GM18526 (cell line): ENCODE measurements at regions not wholly inside any gene's neighbourhood (a gene's known extent, or its start where the extent isn't known, plus 50 kb on each side); places are given as distances from the start of the nearest gene placed in this dataset.
A peak's percentile ranks its signal among the peaks of the same experiment; 100 is the strongest.

Experiments
- POLR2A ChIP-seq: IDR thresholded peaks from 3 replicates; pipeline ENCODE4 v1.6.1; 2011; ENCODE audit not compliant: insufficient read length; ENCODE audit errors: extremely low read depth

DNA sequence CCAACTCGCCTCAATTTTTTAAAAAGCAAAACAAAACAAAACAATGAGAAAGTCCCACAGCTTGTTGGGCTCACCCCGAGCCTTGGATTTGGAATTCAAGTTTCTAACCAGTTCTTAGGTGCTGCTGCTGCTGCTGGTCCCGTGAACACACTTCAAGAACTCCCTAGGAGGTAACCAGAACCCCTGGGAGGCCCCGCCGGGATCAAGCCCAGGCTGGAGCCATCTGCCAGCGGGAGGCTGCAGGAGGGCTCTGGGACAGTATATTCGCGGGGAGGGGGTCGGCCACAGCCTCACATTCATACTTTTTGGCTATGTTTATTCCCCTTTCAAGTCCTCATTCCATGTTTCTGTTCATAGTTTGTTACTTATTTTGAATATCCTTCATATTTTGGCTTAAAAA is 223.4 kb downstream of the TFCP2L1 start:
- TF ChIP-seq POLR2A: no peak

DNA sequence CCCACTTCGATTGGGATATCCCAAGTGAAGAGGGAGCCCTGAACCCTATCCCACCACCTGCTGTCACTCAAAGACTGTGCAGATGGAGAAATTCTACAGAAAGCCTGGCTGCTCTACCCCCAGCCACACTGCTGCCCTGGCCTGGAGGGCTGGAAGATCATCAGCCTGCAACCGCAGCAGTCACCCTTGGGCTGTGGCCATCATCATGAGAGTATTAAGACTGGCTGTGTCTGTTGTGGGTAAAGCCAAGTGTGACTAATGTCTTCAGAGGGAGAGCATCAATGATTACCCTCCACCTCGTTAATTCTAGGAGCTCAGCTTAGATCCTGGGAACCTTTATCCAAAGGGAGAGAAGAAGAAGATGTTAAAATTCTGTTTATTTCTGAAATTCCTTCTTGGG is 221.5 kb downstream of the TFCP2L1 start:
- TF ChIP-seq POLR2A: no peak

DNA sequence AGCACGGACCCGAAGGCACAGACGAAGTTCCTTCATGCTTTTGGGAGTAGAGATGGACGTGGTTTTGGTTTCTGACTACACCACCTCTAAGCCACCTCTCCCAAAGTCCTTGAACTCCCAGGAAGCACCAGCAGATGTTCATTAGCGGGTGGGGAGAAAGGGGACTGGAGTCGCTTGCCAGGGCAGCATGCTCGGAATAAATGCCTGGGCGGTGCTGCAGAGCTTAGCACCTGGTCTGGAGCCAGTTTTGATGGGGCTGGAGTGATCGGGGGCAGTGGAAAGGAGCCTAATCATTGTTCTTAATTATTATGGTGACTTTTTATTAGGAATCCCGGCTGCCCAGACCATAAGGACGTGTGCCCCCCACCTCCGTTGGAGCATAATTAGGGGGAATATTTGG is 220.8 kb downstream of the TFCP2L1 start:
- no peak for TF ChIP-seq POLR2A

DNA sequence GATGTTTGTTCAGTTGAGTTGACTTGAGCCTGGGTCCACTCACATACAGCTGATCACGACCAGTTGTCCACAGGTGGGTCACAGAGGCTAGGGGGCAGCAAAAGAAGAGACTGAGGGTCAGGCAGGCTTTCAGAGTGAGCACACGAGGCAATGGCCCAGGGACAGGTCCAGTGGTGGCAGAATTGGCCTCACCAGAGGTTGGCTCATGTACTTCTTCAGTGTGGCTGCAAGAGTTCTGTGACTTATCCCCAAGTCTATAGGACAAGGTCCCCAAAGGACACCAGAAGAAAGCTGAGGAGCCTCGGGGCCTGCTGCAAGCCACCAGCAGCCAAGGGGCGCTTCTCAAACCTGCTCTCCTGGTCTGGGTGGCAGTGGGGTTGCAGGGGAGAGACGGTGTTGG is 219.8 kb downstream of the TFCP2L1 start:
- no peak for TF ChIP-seq POLR2A

DNA sequence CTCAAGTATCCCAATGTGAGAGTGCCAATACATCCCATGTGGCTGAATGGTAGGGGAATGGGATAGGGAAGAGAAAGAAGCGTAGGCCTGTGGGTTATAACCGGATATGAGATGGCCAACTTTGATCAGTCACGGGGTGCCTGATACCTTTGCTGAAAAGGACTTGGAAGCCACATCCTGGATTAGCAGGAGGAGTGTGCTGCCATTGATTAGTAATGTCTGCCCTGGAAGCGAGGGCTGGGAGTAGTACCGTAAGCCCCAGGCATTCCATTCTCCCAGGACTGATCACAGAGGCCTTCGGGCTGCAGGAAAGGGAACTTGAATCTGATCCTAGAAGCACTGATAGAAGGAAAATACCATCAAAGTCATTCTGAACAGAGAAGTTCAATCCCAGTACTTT is 218.5 kb downstream of the TFCP2L1 start:
- no peak for TF ChIP-seq POLR2A

DNA sequence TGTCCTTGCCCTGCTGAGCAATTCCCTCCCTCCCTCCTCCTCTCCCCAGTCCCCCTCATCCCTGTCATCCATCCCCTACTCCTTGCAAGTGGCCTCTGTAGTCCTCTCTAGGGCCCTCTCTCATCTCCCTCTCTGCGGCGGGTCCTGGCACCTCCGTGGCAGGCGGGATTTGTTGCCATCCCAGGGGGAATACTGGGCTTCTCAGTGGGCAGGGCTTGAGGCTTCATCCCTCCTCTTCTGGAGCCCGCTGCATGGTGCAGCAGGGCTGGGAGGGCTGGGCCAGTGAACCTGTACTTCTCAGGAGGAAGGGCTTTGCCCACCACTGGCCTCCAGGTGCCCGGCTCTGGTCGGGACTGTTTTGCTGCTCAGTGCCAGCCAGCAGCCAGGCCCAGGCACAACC is 216.2 kb downstream of the TFCP2L1 start:
- TF ChIP-seq POLR2A: no peak

DNA sequence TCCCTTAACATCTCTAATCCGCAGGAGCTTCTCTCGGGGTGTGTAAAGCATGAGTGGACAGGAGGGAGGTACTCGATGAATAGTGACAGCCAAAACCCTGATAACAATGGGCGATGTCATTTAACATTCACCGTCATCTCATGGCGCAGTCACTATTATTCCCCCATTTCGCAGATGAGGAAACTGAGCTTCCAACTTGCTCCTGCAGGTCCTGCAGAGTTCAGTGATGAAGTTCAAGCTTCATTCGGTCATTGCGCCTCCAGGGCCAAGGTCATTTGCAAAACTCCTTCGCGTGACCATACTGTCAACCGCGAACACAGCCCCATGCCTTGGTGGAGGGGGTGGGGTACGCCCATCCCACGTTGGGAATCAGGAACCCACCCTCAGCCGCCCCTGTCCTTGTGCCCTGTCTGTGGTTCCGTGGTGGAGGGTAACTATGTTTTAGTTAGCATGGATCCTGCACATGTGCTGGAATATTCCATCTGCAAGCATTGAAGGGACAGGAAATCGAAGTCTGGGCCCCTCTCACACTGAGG is 215.5 kb downstream of the TFCP2L1 start:
- TF ChIP-seq POLR2A: no peak

DNA sequence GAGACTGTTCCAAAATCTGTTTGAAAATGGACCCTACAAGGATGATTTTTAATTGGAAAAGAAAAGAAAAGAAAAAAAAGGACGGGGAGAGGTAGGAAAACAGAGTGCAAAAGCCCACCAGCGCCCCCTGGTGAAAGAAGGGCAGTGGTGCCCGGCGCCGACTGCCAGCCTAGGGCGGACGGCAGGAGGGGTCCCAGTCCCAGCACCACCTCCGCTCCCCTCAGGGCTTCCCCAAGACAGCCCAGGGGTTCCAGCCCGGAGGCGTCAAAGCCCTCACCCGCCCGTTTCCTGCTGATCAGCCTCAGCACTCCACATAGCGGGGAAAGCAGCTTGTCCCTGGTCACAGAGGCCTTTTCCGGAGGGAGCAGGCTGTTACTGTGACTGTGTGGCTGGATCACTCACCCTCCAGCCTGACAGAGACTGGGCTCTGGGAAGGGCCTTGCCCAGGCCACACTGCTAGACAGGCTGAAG is 213.9 kb downstream of the TFCP2L1 start:
- TF ChIP-seq POLR2A: no peak

DNA sequence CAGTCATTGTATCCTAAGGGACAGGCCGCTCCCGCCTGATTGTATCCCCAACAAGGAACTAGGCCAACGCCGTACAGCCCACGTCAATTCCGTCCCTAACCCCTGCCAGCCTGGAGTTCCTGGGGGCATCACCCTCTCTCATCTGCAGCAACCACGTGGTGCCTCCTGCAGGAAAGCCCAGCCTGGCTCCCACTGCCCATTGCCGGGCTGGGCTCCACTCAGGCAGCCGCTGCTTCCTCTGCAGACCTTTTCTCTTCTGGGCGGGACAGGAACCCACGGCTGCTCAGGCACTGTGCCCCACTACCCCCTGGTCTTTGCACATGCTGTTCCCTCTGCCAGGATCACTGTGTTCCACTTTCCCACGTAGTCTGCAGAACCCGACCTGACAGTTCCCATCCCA is 212.2 kb downstream of the TFCP2L1 start:
- no peak for TF ChIP-seq POLR2A

DNA sequence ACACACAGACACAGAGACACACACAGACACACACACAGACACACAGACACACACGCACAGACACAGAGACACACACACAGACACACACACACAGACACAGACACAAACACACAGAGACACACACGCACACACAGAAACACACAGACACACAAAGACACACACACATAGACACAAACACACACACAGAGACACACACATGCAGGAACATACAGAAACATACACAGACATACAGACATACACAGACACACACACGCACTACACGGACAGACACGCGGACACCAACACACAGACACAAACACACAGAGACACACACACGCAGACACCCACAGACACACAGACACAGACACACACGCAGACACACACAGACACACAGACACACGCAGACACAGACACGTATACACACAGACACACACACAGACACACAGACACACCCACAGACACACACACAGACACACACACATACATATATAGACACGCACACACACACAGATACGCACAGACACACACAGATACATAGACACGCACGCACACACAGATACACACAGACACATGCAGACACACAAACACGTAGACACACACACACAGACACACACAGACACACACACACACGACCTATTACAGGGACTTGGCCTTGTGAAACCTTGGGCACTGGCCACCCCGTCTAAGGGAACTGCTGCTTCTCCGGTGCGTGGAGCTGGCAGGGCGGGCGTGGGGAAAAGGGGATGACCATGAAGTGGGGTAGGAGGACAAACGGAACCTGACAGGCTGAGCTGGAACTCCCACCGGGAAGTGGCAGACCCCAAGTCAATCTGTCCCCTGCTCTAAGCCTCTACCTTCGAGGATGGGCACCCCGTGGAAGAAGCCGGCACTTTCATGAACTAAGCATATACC is 211.4 kb downstream of the TFCP2L1 start:
- TF ChIP-seq POLR2A: no peak

DNA sequence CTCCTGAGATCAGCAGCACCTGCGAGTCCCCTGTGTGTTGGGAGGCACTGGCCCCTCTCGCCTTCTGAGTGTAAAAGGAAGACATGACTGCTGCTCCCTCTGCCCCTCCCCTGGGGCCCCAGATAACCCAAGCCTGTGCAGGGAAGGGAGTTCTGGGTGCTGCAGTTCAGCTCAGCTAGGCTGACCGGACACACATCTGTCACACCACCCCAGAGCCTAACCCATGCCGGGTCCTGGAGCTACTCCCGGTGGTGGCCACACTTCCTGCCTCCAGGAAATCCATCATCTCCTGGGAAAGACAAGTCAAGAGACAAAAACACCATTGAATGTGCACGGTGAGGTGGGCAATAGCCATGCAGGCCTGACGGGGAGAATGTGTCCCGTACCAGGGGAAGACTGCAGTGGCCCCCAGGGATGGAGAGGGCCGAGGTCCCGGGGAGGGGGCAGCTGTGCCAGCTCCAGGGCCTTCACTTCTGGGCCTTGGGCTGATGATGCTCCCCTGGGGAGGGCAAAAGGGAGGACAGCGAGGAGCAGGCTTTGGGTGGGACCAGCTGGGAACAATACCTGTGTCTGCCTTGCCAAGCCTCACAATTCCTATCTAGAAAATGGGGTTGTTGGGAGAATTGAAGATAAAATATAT is 210.6 kb downstream of the TFCP2L1 start:
- no peak for TF ChIP-seq POLR2A

DNA sequence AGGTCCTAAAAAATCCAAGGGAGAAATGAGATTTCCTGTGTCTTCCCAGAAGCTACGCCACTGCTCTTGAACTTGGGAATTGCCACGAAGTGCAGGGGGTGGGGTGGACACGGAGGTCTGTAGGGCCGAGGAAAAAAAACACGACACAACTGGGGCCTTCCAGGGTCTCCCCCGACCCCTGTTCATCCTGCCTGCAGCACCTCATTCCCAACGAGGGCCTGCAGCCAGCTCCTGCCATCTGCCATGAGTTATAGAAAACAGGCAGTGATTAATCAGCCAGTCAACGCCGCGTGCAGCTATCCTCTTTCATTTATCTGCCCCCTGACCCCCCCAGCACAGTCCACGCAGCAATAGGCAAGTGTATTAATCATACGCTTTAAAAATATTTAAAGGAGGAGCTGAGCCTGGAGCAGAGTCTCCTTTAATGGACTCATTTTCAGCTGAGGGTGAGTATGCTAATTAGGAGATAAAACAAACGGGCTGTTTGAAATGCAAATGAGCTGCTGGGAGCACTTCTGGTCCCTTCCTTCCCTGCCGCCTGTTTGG is 209.9 kb downstream of the TFCP2L1 start:
- peak; percentile 98 for TF ChIP-seq POLR2A

DNA sequence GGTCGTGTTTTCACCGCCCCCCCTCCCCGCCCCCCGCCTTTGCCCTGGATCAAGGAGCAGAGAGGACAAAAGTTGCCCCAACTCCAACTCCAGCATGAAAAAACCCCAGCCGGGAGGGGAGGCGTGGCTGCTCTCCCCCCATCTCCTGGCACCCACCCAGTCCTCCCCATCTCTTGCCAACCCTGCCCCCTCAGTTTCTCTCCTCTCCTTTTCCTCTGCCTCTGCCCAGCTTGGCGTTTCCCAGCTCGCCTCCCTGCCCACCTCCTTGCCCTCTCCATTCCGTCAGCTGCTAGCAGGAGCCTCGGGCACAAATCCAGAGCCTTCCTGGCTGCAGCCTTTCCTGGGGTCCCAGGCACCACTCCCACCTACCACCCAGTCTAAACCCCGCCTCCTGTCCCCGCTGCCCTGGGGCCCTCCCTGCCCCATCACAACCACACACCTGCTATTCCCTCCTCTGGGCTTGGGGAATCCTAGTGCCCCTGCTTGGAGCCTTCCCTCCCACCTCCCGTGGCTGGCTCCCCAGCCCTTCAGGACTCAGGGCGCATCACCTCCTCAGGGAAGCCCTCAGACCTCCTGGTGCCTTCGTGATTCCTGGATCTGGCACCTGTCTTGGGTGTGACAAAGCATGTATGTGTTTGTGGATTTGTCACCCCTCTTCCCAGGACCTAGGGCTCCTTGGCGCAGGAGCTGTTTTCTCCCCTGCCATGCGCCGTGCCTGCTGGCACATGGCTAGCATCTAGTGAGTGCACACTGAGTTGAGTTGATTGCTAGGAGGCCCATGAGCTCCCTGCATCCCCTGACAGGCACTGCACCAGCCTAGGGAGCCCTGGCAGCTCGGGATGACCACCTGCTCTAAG is 209.1 kb downstream of the TFCP2L1 start:
- TF ChIP-seq POLR2A: no peak

DNA sequence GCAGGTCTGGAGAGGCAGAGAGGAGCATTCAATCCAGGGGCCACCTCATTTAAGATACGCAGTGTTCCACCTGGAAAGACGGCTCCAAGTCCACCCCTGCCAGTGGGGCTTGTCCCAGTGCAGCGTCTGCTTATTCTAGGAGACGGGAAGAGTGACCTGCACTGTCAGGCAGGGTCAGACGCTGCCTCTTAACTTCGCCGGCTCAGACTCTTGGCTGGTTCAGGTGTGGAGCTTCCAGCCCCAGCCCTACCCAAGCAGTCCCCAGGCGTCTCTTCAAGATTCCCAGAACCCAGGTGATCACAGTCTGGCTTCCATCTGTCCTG is 208.5 kb downstream of the TFCP2L1 start:
- no peak for TF ChIP-seq POLR2A

DNA sequence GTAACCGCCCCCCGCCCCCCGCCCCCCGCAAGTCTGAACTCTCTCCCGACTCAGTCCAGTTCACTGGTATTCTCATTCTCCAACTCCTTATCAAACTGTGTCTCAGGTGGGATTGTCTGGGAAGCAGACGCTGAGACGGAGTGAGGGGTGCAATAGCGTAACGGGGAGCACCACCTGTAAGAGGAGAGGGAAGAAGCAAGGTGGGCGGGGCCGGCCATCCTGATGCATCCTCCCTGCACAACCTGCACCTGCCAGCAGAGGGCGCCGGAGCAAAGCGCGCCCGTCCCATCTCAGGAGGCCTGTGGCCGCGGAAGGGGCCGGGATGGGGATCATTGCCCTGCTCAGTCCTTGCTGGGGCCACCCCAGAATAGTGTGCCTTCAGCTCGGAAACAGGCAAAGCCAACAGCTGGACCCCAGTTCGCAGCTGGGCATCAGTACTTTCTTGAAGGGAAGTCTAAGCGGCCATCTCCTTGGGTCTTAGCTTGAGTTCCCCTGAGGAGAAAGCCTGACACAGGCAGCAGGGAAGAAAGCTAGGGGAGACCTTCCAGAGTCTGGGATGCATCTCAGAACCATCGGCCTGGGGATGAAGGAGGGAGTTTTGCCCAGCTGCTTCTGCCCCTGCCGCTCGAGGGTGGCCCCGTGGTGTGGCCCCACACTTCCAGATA is 208.0 kb downstream of the TFCP2L1 start:
- TF ChIP-seq POLR2A: no peak

DNA sequence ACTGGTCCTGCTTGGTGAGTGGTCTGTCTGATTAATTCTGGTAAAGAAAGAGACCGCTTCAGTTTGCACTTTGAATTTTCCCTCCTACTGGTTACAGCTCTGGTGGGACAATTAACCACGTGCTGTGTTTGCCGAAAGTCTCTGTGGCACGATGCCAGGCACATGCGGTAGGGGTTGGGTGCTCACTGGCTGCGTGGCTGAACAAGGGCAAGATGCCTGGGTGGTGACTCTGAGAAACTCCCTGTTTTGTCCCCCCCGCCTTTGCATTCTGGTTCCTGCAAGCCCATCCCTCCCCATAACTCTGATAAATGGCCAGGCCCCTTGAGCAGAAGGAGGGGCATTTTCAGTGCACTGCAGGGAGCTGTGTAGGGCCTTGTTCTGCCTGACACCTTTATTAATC is 206.1 kb downstream of the TFCP2L1 start:
- TF ChIP-seq POLR2A: no peak
